ENCODE measurements at regions not wholly inside any gene's neighbourhood (a gene's known extent, or its start where the extent isn't known, plus 50 kb on each side); places are given as distances from the start of the nearest gene placed in this dataset.
"Not testable (repeated sequence)": the region's sequence is repeated elsewhere in the genome, so short reads cannot be mapped to it uniquely, and the experiment has no call there.

GRCh38 chr1:208349694-208350330, 105.6 kb upstream of the PLXNA2 start:
- no peak for DNase-seq

GRCh38 chr1:208350815-208351214, 106.6 kb upstream of the PLXNA2 start:
- no peak for DNase-seq

GRCh38 chr1:208351838-208352237, 107.7 kb upstream of the PLXNA2 start:
- no peak for DNase-seq

GRCh38 chr1:208353797-208354196, 109.6 kb upstream of the PLXNA2 start:
- not testable (repeated sequence) for DNase-seq

- no peak for DNase-seq
Observed at GRCh38 chr1:208357644-208358507, 113.7 kb upstream of the PLXNA2 start.

GRCh38 chr1:208358651-208359050, 114.5 kb upstream of the PLXNA2 start:
- DNase-seq: no peak

GRCh38 chr1:208362011-208362410, 117.8 kb upstream of the PLXNA2 start:
- no peak for DNase-seq

- DNase-seq: no peak
Observed at GRCh38 chr1:208366559-208366958, 122.4 kb upstream of the PLXNA2 start.

- no peak for DNase-seq
Observed at GRCh38 chr1:208369045-208369444, 124.9 kb upstream of the PLXNA2 start.

GRCh38 chr1:208369658-208370057, 125.5 kb upstream of the PLXNA2 start:
- DNase-seq: no peak

GRCh38 chr1:208374391-208374941, 130.3 kb upstream of the PLXNA2 start:
- DNase-seq: no peak

GRCh38 chr1:208381481-208381880, 137.3 kb upstream of the PLXNA2 start:
- no peak for DNase-seq

- no peak for DNase-seq
Observed at GRCh38 chr1:208387908-208388811, 144.0 kb upstream of the PLXNA2 start.

GRCh38 chr1:208393416-208393815, 149.2 kb upstream of the PLXNA2 start:
- DNase-seq: no peak

- DNase-seq: no peak
Observed at GRCh38 chr1:208393826-208394225, 149.6 kb upstream of the PLXNA2 start.

- no peak for DNase-seq
Observed at GRCh38 chr1:208397286-208397685, 153.1 kb upstream of the PLXNA2 start.

- DNase-seq: no peak
Observed at GRCh38 chr1:208405014-208405413, 160.8 kb upstream of the PLXNA2 start.

- no peak for DNase-seq
Observed at GRCh38 chr1:208409176-208409575, 165.0 kb upstream of the PLXNA2 start.

GRCh38 chr1:208410409-208410808, 166.2 kb upstream of the PLXNA2 start:
- no peak for DNase-seq

- no peak for DNase-seq
Observed at GRCh38 chr1:208413006-208413405, 168.8 kb upstream of the PLXNA2 start.

- DNase-seq: no peak
Observed at GRCh38 chr1:208418667-208419066, 174.5 kb upstream of the PLXNA2 start.

- no peak for DNase-seq
Observed at GRCh38 chr1:208419746-208420420, 175.7 kb upstream of the PLXNA2 start.

Data from DMS79 (cell line).